Activated T-helper 17 cell treated with anti-CD3 and anti-CD28 coated beads, Interleukin-2, amount 50 U/mL, for 72 hours (primary cell): ENCODE measurements at regions not wholly inside any gene's neighbourhood (a gene's known extent, or its start where the extent isn't known, plus 50 kb on each side); places are given as distances from the start of the nearest gene placed in this dataset.

Experiments
- ATAC-seq: fragments of 150-1000 bp; cut with Tn5 transposase; replicated peaks from 2 replicates; pipeline ENCODE4 v1.10.0; 2021; ENCODE audit warnings: mild to moderate bottlenecking, moderate library complexity
- H3K27ac Mint-ChIP-seq: one replicate; pipeline ENCODE4 v1.8.0; 2022; ENCODE audit warnings: mixed read lengths
- H3K27me3 Mint-ChIP-seq: one replicate; pipeline ENCODE4 v1.8.0; 2022; ENCODE audit warnings: mixed read lengths
- H3K36me3 Mint-ChIP-seq: one replicate; pipeline ENCODE4 v1.8.0; 2022; ENCODE audit warnings: low read depth, mild to moderate bottlenecking, mixed read lengths
- H3K4me1 Mint-ChIP-seq: one replicate; pipeline ENCODE4 v1.8.0; 2022; ENCODE audit warnings: mixed read lengths
- H3K4me3 Mint-ChIP-seq: one replicate; pipeline ENCODE4 v1.8.0; 2022; ENCODE audit warnings: mild to moderate bottlenecking, mixed read lengths
- H3K9me3 Mint-ChIP-seq: one replicate; pipeline ENCODE4 v1.8.0; 2022; ENCODE audit warnings: mixed read lengths

GRCh38 chr10:76763376-76763775 lies 874.2 kb downstream of the KCNMA1 start:
- Mint-ChIP-seq H3K4me3 (no peak overlapping the region), H3K36me3 (no peaks in the 10 kb centered on the region), H3K4me1 (no peaks in the 10 kb centered on the region), H3K27me3 (no peaks in the 10 kb centered on the region), H3K9me3 (no peaks in the 10 kb centered on the region), H3K27ac (no peak overlapping the region)
- no peak for ATAC-seq

DNA sequence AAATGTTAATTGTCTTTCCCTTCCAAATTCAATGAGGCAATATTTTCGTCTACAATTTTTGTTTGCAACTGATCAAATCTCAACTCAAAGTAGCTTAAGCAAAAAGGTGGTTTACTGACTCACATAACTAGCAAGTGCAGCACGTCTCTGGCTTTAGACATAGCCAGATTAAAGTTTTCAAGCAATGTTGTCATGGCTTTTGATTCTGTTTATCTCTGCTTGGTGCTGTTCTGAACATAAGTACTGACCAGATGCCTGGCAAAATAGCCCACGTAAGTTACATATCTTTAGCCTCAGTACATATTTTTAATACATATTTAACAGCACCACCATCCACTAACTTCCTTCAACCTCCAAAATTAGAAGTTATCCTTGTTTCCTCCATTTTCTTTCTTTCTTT lies 877.9 kb downstream of the KCNMA1 start:
- Mint-ChIP-seq H3K27ac (no peak overlapping the region), H3K4me1 (no peaks in the 10 kb centered on the region), H3K4me3 (no peak overlapping the region), H3K27me3 (no peaks in the 10 kb centered on the region), H3K9me3 (no peaks in the 10 kb centered on the region), H3K36me3 (no peaks in the 10 kb centered on the region)
- ATAC-seq: no peak

- Mint-ChIP-seq H3K27ac (no peak overlapping the region), H3K9me3 (no peaks in the 10 kb centered on the region), H3K4me1 (no peaks in the 10 kb centered on the region), H3K27me3 (no peaks in the 10 kb centered on the region), H3K4me3 (no peak overlapping the region), H3K36me3 (no peaks in the 10 kb centered on the region)
- no peak for ATAC-seq
These were observed 894.4 kb downstream of the KCNMA1 start for GRCh38 chr10:76743169-76743568.

DNA sequence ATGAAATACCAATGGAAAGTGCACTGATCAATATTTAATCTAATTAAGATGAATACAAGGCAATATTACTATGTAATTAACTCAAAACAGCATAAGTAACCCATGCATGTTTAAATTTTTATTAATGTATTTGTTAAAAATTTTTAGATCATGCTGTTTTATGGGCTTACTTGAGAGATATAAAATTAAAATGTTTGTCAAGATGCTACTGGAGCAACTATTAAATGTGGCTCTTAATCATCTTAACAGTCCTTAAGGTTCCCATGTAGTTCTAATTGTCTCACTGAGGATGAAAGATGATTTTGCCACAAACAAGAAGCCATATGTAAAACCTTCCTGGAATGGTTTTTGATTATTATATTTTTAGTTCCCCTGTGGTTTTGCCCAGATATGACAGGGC lies 897.1 kb downstream of the KCNMA1 start:
- no peak overlapping the region for H3K4me3 Mint-ChIP-seq
- ATAC-seq: no peak
- no peaks in the 10 kb centered on the region for H3K36me3 Mint-ChIP-seq
- H3K27me3 Mint-ChIP-seq: no peaks in the 10 kb centered on the region
- no peak overlapping the region for H3K27ac Mint-ChIP-seq
- peaks cover 3% of the 10 kb centered on the region for H3K9me3 Mint-ChIP-seq
- no peaks in the 10 kb centered on the region for H3K4me1 Mint-ChIP-seq

DNA sequence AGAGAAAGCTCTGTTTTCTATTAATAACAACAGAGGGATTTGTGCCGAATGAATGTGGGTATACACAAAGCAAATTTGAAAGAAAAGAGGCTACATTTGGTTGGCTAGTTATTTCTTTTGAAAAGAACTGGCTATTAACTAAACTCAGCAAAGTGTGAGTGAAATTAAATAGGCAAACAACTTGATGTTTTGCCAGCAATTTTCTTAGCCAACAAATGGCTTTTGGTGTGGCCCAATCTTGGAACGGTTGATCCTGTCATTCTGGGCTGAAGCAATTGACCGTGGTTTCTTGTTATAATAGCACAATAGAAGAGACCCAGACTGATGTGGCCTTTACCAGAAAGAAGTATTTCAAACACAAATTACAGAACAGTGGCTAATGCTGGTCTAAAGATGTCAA lies 898.6 kb downstream of the KCNMA1 start:
- H3K36me3 Mint-ChIP-seq: no peaks in the 10 kb centered on the region
- no peak overlapping the region for H3K4me3 Mint-ChIP-seq
- peaks cover 3% of the 10 kb centered on the region for H3K9me3 Mint-ChIP-seq
- no peaks in the 10 kb centered on the region for H3K4me1 Mint-ChIP-seq
- no peak for ATAC-seq
- H3K27ac Mint-ChIP-seq: no peak overlapping the region
- no peaks in the 10 kb centered on the region for H3K27me3 Mint-ChIP-seq

DNA sequence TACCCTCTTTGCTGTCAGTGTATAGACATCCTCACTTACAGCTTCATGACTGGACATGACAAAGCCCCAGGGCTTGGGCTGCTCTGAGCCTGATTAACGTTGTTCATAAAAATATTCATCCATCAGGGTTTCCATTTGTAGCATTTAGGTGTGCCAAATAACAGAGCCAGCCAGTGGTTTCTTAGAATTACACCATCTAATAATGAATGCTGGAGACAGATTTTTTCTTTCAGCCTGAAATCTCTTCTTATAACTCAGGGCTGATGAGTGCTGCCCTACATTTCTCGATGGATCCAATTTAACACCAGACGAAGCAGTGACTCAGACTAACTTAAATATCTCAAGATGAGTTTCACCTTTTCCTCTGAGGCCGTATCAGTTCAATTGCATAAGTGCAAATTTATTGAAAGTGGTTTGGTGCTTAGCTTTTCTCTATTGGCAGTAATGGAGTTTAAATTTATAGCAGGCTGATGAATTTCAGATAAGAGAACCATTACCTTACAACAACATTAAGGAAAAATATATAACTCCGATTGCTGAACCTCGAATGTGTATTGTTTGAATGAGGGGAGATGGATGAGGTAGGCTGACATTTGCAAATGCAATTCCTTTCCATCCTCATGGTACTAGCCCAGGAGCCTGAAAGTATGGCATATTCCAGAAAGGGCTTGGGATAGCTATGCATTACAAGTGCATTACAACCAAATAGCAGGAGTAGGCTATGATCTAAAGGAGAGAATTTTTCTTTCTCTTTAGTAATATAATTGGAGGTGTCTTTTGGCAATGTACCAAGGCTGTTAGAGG lies 900.6 kb downstream of the KCNMA1 start:
- Mint-ChIP-seq H3K27ac (no peak overlapping the region), H3K27me3 (peaks cover 3% of the 10 kb centered on the region), H3K4me1 (no peaks in the 10 kb centered on the region), H3K4me3 (no peak overlapping the region), H3K36me3 (no peaks in the 10 kb centered on the region), H3K9me3 (peaks cover 9% of the 10 kb centered on the region)
- ATAC-seq: peak; percentile 53

DNA sequence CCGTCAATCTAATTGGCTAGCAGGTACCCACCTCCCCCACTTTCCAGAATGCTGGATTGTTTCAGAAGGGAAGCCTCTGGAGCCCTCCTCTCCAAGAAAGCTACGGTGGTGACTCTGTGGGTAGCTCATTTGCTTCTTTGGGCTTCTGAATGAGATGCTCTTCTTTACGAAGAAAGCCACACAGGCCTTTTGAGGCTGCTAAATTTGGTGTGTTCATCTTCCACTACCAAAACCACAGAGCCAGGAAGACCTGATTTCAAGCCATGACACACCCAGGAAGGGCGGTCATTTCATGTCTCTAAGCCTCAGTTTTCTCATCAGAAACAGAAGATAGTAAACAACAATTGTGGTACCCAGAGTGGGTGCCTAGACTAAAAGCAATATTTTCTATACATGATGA lies 901.2 kb downstream of the KCNMA1 start:
- H3K4me1 Mint-ChIP-seq: no peaks in the 10 kb centered on the region
- no peaks in the 10 kb centered on the region for H3K36me3 Mint-ChIP-seq
- peak overlapping the region; percentile 33 for H3K27ac Mint-ChIP-seq
- H3K27me3 Mint-ChIP-seq: peaks cover 3% of the 10 kb centered on the region
- H3K9me3 Mint-ChIP-seq: peaks cover 13% of the 10 kb centered on the region
- ATAC-seq: peak; percentile 60
- no peak overlapping the region for H3K4me3 Mint-ChIP-seq

GRCh38 chr10:76735866-76736265 lies 901.7 kb downstream of the KCNMA1 start:
- no peak overlapping the region for H3K27ac Mint-ChIP-seq
- H3K9me3 Mint-ChIP-seq: peaks cover 17% of the 10 kb centered on the region

DNA sequence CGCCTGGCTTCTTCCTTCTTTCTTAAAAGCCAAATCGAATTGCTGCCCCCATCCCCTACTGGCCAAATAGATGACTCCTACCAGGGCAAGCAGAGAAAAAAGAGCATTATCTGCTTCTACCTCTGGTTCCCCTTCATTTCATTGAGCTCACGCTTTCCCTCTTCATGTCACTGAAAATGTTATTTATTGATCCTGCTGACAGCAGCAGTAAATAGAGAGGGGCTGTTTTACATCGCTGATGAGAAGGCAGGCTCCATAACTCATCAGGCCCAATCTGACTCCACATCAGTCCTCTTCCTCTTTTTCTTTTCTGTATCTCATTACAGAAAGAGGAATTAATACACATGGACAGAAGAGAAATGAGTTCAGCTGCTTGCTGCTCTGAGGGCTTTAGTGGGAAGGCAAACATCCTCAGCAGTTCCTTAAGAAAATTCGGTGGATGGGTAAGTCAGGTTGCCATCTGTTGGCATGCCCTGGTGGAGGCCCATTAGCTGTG lies 904.1 kb downstream of the KCNMA1 start:
- H3K36me3 Mint-ChIP-seq: no peaks in the 10 kb centered on the region
- H3K4me3 Mint-ChIP-seq: no peak overlapping the region
- H3K4me1 Mint-ChIP-seq: no peaks in the 10 kb centered on the region
- ATAC-seq: no peak
- peaks cover 3% of the 10 kb centered on the region for H3K27me3 Mint-ChIP-seq
- H3K9me3 Mint-ChIP-seq: peaks cover 24% of the 10 kb centered on the region
- no peak overlapping the region for H3K27ac Mint-ChIP-seq

More at GRCh38 chr10:76735866-76736265, 901.7 kb downstream of the KCNMA1 start:
- H3K4me1 Mint-ChIP-seq: no peaks in the 10 kb centered on the region
- peaks cover 3% of the 10 kb centered on the region for H3K27me3 Mint-ChIP-seq
- no peaks in the 10 kb centered on the region for H3K36me3 Mint-ChIP-seq
- no peak for ATAC-seq
- no peak overlapping the region for H3K4me3 Mint-ChIP-seq

DNA sequence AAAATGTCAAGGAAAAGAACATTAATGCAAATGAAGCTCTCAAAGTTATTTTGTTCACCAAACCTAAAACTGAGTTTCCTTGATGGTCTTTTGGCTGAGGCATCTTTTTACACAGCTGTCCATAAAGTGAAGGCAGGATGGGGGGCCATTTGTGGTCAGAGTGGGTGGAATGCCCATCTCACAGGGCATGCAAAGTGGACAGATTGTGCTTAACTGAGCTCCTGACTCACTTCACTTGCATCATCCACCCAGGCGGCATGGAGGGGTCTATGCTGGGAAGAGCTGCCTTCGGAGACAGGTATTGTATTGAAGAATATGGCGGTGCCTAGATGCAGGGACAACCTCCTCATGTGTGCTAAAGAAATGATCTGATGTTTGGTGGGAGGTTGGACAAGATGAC lies 905.3 kb downstream of the KCNMA1 start:
- H3K27ac Mint-ChIP-seq: no peak overlapping the region
- no peak for ATAC-seq
- no peaks in the 10 kb centered on the region for H3K4me1 Mint-ChIP-seq
- H3K4me3 Mint-ChIP-seq: no peak overlapping the region
- H3K9me3 Mint-ChIP-seq: peaks cover 24% of the 10 kb centered on the region
- H3K36me3 Mint-ChIP-seq: no peaks in the 10 kb centered on the region
- H3K27me3 Mint-ChIP-seq: peaks cover 3% of the 10 kb centered on the region

DNA sequence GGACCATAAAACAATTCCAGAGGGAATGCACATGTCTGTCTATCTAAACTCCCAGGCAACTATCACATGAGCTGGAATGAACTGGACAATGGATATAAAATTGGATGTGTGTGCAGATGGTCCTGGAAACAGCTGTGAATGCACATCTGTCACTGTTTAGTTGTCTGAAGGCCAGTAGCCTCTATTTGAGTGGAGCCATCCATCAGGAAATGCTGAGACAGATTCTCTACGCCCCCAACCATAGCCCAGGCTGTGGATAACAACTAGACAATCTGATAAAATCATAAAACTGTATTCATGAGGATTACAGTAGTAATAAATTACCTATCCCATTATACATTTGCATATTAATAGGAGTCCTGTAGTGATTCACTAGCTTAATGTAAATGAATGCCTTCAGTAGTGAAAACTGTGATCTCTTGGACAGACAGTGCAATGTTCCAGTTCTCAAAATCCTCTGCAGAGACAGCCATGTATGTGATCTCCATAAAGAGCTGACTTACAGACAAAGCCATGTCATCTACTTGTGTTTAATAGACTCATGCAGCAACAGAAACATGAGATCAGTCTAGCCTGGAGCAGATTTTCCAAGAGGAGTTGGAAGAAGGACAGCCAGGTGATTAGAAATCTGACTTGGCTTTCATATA lies 907.6 kb downstream of the KCNMA1 start:
- H3K27me3 Mint-ChIP-seq: peaks cover 3% of the 10 kb centered on the region
- no peak overlapping the region for H3K27ac Mint-ChIP-seq
- no peak for ATAC-seq
- H3K4me1 Mint-ChIP-seq: no peaks in the 10 kb centered on the region
- H3K36me3 Mint-ChIP-seq: no peaks in the 10 kb centered on the region
- H3K9me3 Mint-ChIP-seq: peaks cover 21% of the 10 kb centered on the region
- H3K4me3 Mint-ChIP-seq: no peak overlapping the region

DNA sequence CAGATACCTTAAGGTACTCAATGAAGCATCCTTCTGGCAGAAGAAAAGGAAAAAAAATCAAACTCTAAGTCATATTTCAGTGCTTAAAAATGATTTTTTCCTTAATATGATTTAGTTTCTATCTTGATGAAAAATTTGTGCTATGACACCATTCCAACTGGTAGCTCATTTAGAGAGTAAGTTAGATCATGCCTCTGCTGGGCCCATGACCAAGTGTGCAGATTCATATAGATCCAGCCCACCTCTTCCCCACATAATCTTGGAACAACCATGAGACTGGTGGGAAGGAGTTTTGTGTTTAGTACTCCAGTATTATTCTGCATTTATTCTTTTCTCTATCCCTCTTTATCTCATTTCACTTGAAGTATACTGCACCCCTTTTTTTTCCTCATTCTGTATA lies 908.3 kb downstream of the KCNMA1 start:
- no peak for ATAC-seq
- Mint-ChIP-seq H3K27me3 (peaks cover 3% of the 10 kb centered on the region), H3K27ac (no peak overlapping the region), H3K9me3 (peaks cover 21% of the 10 kb centered on the region), H3K4me1 (no peaks in the 10 kb centered on the region), H3K36me3 (no peaks in the 10 kb centered on the region), H3K4me3 (no peak overlapping the region)

- peaks cover 15% of the 10 kb centered on the region for H3K9me3 Mint-ChIP-seq
These were observed 910.6 kb downstream of the KCNMA1 start for GRCh38 chr10:76727038-76727437.

DNA sequence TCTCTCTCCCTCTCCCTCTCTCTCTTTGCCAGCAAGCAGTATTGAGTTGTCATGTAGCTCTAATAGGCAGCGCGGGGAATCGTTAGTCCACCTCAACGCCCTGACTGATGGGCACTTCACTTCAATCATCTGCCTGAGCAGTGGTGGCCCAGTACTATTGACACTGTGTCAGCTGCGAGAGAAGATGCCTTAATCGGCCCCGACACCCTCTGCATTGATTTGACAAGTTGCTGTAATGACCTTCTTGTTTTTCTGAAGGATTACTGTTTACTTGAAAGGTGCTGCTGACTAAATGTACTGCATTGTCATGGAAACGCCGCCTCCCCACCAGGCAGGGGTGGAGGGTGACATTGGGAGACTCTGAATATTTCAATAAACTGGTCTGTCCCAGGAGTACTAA lies 913.8 kb downstream of the KCNMA1 start:
- H3K36me3 Mint-ChIP-seq: no peaks in the 10 kb centered on the region

More at GRCh38 chr10:76727038-76727437, 910.6 kb downstream of the KCNMA1 start:
- no peak for ATAC-seq
- no peaks in the 10 kb centered on the region for H3K36me3 Mint-ChIP-seq
- H3K27me3 Mint-ChIP-seq: no peaks in the 10 kb centered on the region
- no peak overlapping the region for H3K4me3 Mint-ChIP-seq
- no peak overlapping the region for H3K27ac Mint-ChIP-seq
- H3K4me1 Mint-ChIP-seq: no peaks in the 10 kb centered on the region

GRCh38 chr10:76721891-76722505 lies 915.6 kb downstream of the KCNMA1 start:
- no peaks in the 10 kb centered on the region for H3K27me3 Mint-ChIP-seq
- no peaks in the 10 kb centered on the region for H3K36me3 Mint-ChIP-seq
- no peak overlapping the region for H3K4me3 Mint-ChIP-seq
- H3K4me1 Mint-ChIP-seq: no peaks in the 10 kb centered on the region
- ATAC-seq: no peak
- H3K27ac Mint-ChIP-seq: no peak overlapping the region
- H3K9me3 Mint-ChIP-seq: peaks cover 4% of the 10 kb centered on the region

More for the DNA sequence above, 913.8 kb downstream of the KCNMA1 start:
- peaks cover 4% of the 10 kb centered on the region for H3K9me3 Mint-ChIP-seq
- no peak overlapping the region for H3K27ac Mint-ChIP-seq
- no peaks in the 10 kb centered on the region for H3K4me1 Mint-ChIP-seq
- H3K4me3 Mint-ChIP-seq: no peak overlapping the region
- H3K27me3 Mint-ChIP-seq: no peaks in the 10 kb centered on the region
- no peak for ATAC-seq
